Endothelial cell of umbilical vein (primary cell): ENCODE measurements at regions not wholly inside any gene's neighbourhood (a gene's known extent, or its start where the extent isn't known, plus 50 kb on each side); places are given as distances from the start of the nearest gene placed in this dataset.

Experiments used
- BruUV-seq: library from RNA; stranded (reverse); fragments of 400-500 nt; replicated peaks from 2 replicates; lab custom pipeline; 2021; lab: Mats Ljungman, UMichigan
- CTCF ChIA-PET: fragments of 300-600, 350-600 bp; sonication (Branson Sonifier 250); formaldehyde crosslinking; loops from one replicate; lab custom pipeline; 2021; ENCODE audit warnings: antibody characterized with exemption, inconsistent platforms; lab: Charles Lee
- POLR2A ChIA-PET: fragments of 300-600, 350-600 bp; sonication (Branson Sonifier 250); formaldehyde crosslinking; loops from one replicate; lab custom pipeline; 2021; ENCODE audit warnings: antibody characterized with exemption, inconsistent platforms; lab: Charles Lee
- DNase-seq: peaks from one replicate; pipeline ENCODE4 v3.0.0-alpha.2; 2011; ENCODE audit warnings: low read depth, low spot score
- FAIRE-seq: peaks from 2 replicates; lab custom pipeline; 2011; peaks lifted over from hg19 to GRCh38; lab: Jason Lieb, UNC
- H2AFZ ChIP-seq: 2 replicates; pipeline ENCODE4 v1.6.0; 2012; ENCODE audit warnings: low read depth, low read length, control low read depth, inconsistent platforms
- H3K27ac ChIP-seq: 2 replicates; pipeline ENCODE4 v1.5.1; 2011; ENCODE audit warnings: low read depth, mild to moderate bottlenecking, control low read depth, low read length, moderate library complexity; ENCODE audit not compliant: insufficient read depth
- H3K27me3 ChIP-seq, 2 experiments: 2 replicates each; pipeline versions ENCODE4 v1.6.0 to v1.6.1; 2011; ENCODE audit warnings: low read length in 2 of 2, mixed read lengths in 1 of 2; ENCODE audit not compliant: control insufficient read depth in 2 of 2, insufficient read depth in 2 of 2
- H3K36me3 ChIP-seq, 2 experiments: 2 replicates in 1 of 2; 3 replicates in 1 of 2; pipeline ENCODE4 v1.5.1; 2011; ENCODE audit warnings: low read length in 2 of 2, mild to moderate bottlenecking in 1 of 2, moderate library complexity in 1 of 2; ENCODE audit not compliant: control insufficient read depth in 2 of 2, insufficient read depth in 2 of 2; ENCODE audit errors: extremely low read depth in 1 of 2
- H3K4me1 ChIP-seq: 3 replicates; pipeline ENCODE4 v1.5.1; 2011; ENCODE audit warnings: mild to moderate bottlenecking, low read length; ENCODE audit not compliant: control insufficient read depth, insufficient read depth; ENCODE audit errors: extremely low read depth
- H3K4me2 ChIP-seq: 2 replicates; pipeline ENCODE4 v1.6.1; 2011; ENCODE audit warnings: low read length, control low read depth, mixed read lengths; ENCODE audit not compliant: insufficient read depth
- H3K4me3 ChIP-seq, 3 experiments: fragments of 200-600 bp in 1 of 3; sonication (generic), shearing (Covaris generic) in 1 of 3; replicated peaks in 1 of 3; 2 replicates each; pipeline ENCODE4 v1.5.1; 2011 to 2016; ENCODE audit warnings: control low read depth in 3 of 3, low read length in 3 of 3, mild to moderate bottlenecking in 2 of 3, inconsistent platforms in 1 of 3, low read depth in 1 of 3, moderate library complexity in 1 of 3; ENCODE audit not compliant: insufficient read depth in 1 of 3
- H3K79me2 ChIP-seq: 2 replicates; pipeline ENCODE4 v1.6.0; 2012; ENCODE audit warnings: low read length, inconsistent platforms; ENCODE audit not compliant: control insufficient read depth, insufficient read depth
- H3K9ac ChIP-seq: replicated peaks from 2 replicates; pipeline ENCODE3; 2011; ENCODE audit warnings: low read length, control low read depth; ENCODE audit not compliant: insufficient read depth; ENCODE audit errors: extremely low read depth
- H3K9me1 ChIP-seq: replicated peaks from 3 replicates; pipeline ENCODE4 v1.6.0; 2011; ENCODE audit warnings: mild to moderate bottlenecking, low read length; ENCODE audit not compliant: control insufficient read depth, insufficient read depth; ENCODE audit errors: extremely low read depth
- H3K9me3 ChIP-seq: replicated peaks from 2 replicates; pipeline ENCODE4 v1.5.1; 2012; ENCODE audit warnings: low read length, inconsistent platforms; ENCODE audit not compliant: control insufficient read depth, insufficient read depth
- H4K20me1 ChIP-seq: replicated peaks from 2 replicates; pipeline ENCODE3; 2011; ENCODE audit warnings: mild to moderate bottlenecking, low read length; ENCODE audit not compliant: control insufficient read depth, insufficient read depth; ENCODE audit errors: extremely low read depth
- CTCF ChIP-seq, 2 donors: IDR thresholded peaks; 1 replicate in 1 of 2; 2 replicates in 1 of 2; pipeline ENCODE4 v1.5.1; 2011; ENCODE audit warnings: low read length in 2 of 2, mild to moderate bottlenecking in 2 of 2, moderate library complexity in 2 of 2, control low read depth in 1 of 2, inconsistent platforms in 1 of 2, low read depth in 1 of 2; ENCODE audit not compliant: insufficient read depth in 1 of 2; ENCODE audit errors: extremely low read depth in 1 of 2
- EZH2 ChIP-seq: IDR thresholded peaks from 2 replicates; pipeline ENCODE4 v1.6.1; 2012; ENCODE audit warnings: borderline replicate concordance, low read depth, mild to moderate bottlenecking, moderate library complexity, low read length, inconsistent platforms; ENCODE audit not compliant: severe bottlenecking
- FOS ChIP-seq: IDR thresholded peaks from 2 replicates; pipeline ENCODE4 v1.6.1; 2011; ENCODE audit warnings: mild to moderate bottlenecking, low read length, moderate library complexity, borderline replicate concordance; ENCODE audit not compliant: insufficient read depth
- GATA2 ChIP-seq: IDR thresholded peaks from 2 replicates; pipeline ENCODE4 v1.7.0; 2011; ENCODE audit warnings: low read depth, mild to moderate bottlenecking, moderate library complexity, mixed read lengths, low read length; ENCODE audit not compliant: insufficient read length, insufficient read depth
- JUN ChIP-seq: IDR thresholded peaks from 2 replicates; pipeline ENCODE4 v1.6.1; 2011; ENCODE audit warnings: borderline replicate concordance, low read depth; ENCODE audit not compliant: insufficient read length, insufficient read depth
- MAX ChIP-seq: IDR thresholded peaks from 2 replicates; pipeline ENCODE4 v1.6.1; 2011; ENCODE audit not compliant: insufficient read depth, insufficient read length
- MYC ChIP-seq: IDR thresholded peaks from one replicate; pipeline ENCODE4 v1.6.1; 2011; ENCODE audit warnings: mild to moderate bottlenecking, low read depth, low read length
- POLR2A ChIP-seq: IDR thresholded peaks from 2 replicates; pipeline ENCODE4 v1.6.1; 2012; ENCODE audit warnings: low read depth, mild to moderate bottlenecking, control low read depth, low read length
- POLR2AphosphoS5 ChIP-seq: IDR thresholded peaks from 2 replicates; pipeline ENCODE4 v1.6.1; 2012; ENCODE audit warnings: low read depth, mild to moderate bottlenecking, control low read depth, low read length, moderate library complexity; ENCODE audit not compliant: insufficient read depth
- dilution Hi-C: fragments of 300-500 bp; cut with MboI; formaldehyde crosslinking; loops from one replicate; pipeline ENCODE4 v1.15.0; 2019; ENCODE audit warnings: low sequenced_read_pairs; ENCODE audit not compliant: extremely low pct_ligation_motif_present
- intact Hi-C: fragments of 100-400 bp; cut with micrococcal nuclease; formaldehyde crosslinking; loops from one replicate; pipeline ENCODE4 v1.10.0; 2022

GRCh38 chr1:216984536-216984935 is 261.3 kb upstream of the ESRRG start:
- no peak for TF ChIP-seq MAX
- TF ChIP-seq POLR2AphosphoS5: no peak
- no peak for TF ChIP-seq EZH2
- TF ChIP-seq POLR2A: no peak
- TF ChIP-seq JUN: no peak
- no peak for TF ChIP-seq MYC
- no peak for TF ChIP-seq FOS
- no peak for TF ChIP-seq GATA2
- no peak for TF ChIP-seq CTCF (IDR thresholded peaks at IDR 0.05; ENCODE audit: extremely low read depth in 1 of 2, insufficient read depth in 1 of 2, low read depth in 1 of 2, low read length in 2 of 2)
- Histone ChIP-seq H3K9me3 (no peaks in the 10 kb centered on the region), H3K9me1 (no peaks in the 10 kb centered on the region), H3K9ac (no peak overlapping the region), H4K20me1 (no peaks in the 10 kb centered on the region), H3K79me2 (no peaks in the 10 kb centered on the region), H3K27ac (no peak overlapping the region), H3K36me3 (no peaks in the 10 kb centered on the region), H3K4me2 (no peak overlapping the region), H3K27me3 (no peaks in the 10 kb centered on the region), H3K4me3 (no peak overlapping the region), H2AFZ (no peak overlapping the region), H3K4me1 (no peaks in the 10 kb centered on the region)
- no peak for FAIRE-seq
- no peak for DNase-seq
- dilution Hi-C loops: no loop called here
- BruUV-seq: no TSS peak
- ChIA-PET CTCF (no interaction called here), POLR2A (no interaction called here)
- intact Hi-C loops: no loop called here
